ENCODE measurements at regions not wholly inside any gene's neighbourhood (a gene's known extent, or its start where the extent isn't known, plus 50 kb on each side); places are given as distances from the start of the nearest gene placed in this dataset.

DNA sequence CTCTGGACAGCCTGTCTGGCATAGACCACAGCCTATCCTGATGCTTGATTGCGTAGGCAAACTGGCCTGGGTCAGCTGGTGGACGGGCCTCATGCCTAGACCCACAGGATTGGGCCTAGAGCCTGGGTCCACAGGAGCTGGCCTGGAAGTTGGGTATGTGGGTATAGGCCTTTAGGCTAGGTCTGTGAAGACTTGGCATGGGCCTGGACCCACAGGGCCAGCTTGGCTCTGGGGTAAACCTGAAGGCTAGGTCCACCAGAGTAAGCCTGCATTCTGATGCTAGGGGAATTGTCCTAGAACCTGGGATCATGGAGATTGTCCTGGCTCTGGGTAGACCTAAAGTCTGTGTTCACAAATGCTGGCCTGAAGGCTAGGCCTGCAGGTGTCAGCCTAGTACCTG is 1293.7 kb downstream of the CNTNAP5 start:
- H3K4me2 ChIP-seq (replicated peaks; ENCODE audit: extremely low read depth, low read length, poor library complexity, severe bottlenecking), result no peak overlapping the region
- no peak overlapping the region for H3K27ac ChIP-seq (ENCODE audit: low read depth in 1 of 2, low read length in 2 of 2)
- no peak for DNase-seq
- no peaks in the 10 kb centered on the region for H3K36me3 ChIP-seq (replicated peaks in 1 of 2; ENCODE audit: control insufficient read depth in 1 of 2, insufficient read depth in 2 of 2, low read length in 2 of 2)
- no peak overlapping the region for H3K9ac ChIP-seq (ENCODE audit: insufficient read depth, low read length, poor library complexity, severe bottlenecking)
- H3K27me3 Mint-ChIP-seq (ENCODE audit: low read depth in 3 of 3), result peaks cover 0 to 1% (median 0%) of the 10 kb centered on the region in 3 donors
- no peaks in the 10 kb centered on the region for H3K36me3 Mint-ChIP-seq
- H3K27ac Mint-ChIP-seq, result no peak overlapping the region
- H3K9me3 Mint-ChIP-seq, result peaks cover 0 to 12% (median 6%) of the 10 kb centered on the region in 7 donors
- H3K27me3 ChIP-seq (ENCODE audit: control insufficient read depth in 2 of 2, insufficient read depth in 2 of 2, low read length in 2 of 2), result no peaks in the 10 kb centered on the region
- no peak overlapping the region for H3K4me3 Mint-ChIP-seq
- intact Hi-C loops (cut with micrococcal nuclease), result no loop called here
- WGBS (ENCODE audit: insufficient coverage), result 100% methylated on average over 2 of the region's 2 CpGs
- H4K20me1 ChIP-seq (ENCODE audit: insufficient read depth, low read length), result no peaks in the 10 kb centered on the region
- H3K4me1 Mint-ChIP-seq, result no peaks in the 10 kb centered on the region
- no peak overlapping the region for H3K4me3 ChIP-seq (replicated peaks in 1 of 3; ENCODE audit: low read depth in 2 of 3, low read length in 3 of 3)
- H3K4me1 ChIP-seq (ENCODE audit: control insufficient read depth in 1 of 2, insufficient read depth in 2 of 2, low read length in 2 of 2), result no peaks in the 10 kb centered on the region
- H3K79me2 ChIP-seq (ENCODE audit: insufficient read depth, low read length), result no peaks in the 10 kb centered on the region
- TF ChIP-seq, protein P1, sequence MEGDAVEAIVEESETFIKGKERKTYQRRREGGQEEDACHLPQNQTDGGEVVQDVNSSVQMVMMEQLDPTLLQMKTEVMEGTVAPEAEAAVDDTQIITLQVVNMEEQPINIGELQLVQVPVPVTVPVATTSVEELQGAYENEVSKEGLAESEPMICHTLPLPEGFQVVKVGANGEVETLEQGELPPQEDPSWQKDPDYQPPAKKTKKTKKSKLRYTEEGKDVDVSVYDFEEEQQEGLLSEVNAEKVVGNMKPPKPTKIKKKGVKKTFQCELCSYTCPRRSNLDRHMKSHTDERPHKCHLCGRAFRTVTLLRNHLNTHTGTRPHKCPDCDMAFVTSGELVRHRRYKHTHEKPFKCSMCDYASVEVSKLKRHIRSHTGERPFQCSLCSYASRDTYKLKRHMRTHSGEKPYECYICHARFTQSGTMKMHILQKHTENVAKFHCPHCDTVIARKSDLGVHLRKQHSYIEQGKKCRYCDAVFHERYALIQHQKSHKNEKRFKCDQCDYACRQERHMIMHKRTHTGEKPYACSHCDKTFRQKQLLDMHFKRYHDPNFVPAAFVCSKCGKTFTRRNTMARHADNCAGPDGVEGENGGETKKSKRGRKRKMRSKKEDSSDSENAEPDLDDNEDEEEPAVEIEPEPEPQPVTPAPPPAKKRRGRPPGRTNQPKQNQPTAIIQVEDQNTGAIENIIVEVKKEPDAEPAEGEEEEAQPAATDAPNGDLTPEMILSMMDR (IDR thresholded peaks at IDR 0.05), result no peak
- H3K9me3 ChIP-seq (replicated peaks in 1 of 2; ENCODE audit: control insufficient read depth in 1 of 2, insufficient read depth in 1 of 2, low read length in 2 of 2), result peaks cover 10 to 17% of the 10 kb centered on the region in 2 donors
- H2AFZ ChIP-seq (ENCODE audit: insufficient read depth, low read depth, low read length, poor library complexity, severe bottlenecking), result no peak overlapping the region

DNA sequence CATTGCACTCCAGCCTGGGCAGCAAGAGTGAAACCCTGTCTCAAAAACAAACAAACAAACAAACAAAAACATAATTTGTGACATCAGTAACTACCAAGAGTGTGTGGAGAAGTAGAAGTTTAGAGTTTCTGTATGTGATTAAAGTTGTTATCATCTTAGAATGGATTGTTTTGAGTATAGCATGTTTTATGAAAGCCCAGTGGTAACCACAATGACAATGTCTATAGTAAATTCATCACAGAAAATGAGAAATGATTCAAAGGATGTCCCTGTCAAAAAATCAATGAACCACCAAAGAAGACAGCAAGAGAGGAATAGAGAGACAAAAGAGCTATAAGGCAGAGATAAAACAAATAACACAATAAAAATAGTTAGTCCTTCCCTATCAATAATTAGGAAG is 1299.2 kb downstream of the CNTNAP5 start:
- H3K4me1 ChIP-seq (ENCODE audit: control insufficient read depth in 1 of 2, insufficient read depth in 2 of 2, low read length in 2 of 2), result no peaks in the 10 kb centered on the region
- no peak for DNase-seq
- H3K36me3 Mint-ChIP-seq, result no peaks in the 10 kb centered on the region
- H3K4me2 ChIP-seq (replicated peaks; ENCODE audit: extremely low read depth, low read length, poor library complexity, severe bottlenecking), result no peak overlapping the region
- peaks cover 0 to 3% (median 0%) of the 10 kb centered on the region in 3 donors for H3K27me3 Mint-ChIP-seq (ENCODE audit: low read depth in 3 of 3)
- no peak overlapping the region for H3K27ac Mint-ChIP-seq
- H3K36me3 ChIP-seq (replicated peaks in 1 of 2; ENCODE audit: control insufficient read depth in 1 of 2, insufficient read depth in 2 of 2, low read length in 2 of 2), result no peaks in the 10 kb centered on the region
- TF ChIP-seq, protein P1 (IDR thresholded peaks at IDR 0.05), result no peak
- no peak overlapping the region for H3K4me3 ChIP-seq (replicated peaks in 1 of 3; ENCODE audit: low read depth in 2 of 3, low read length in 3 of 3)
- no peak overlapping the region for H3K4me3 Mint-ChIP-seq
- no peak overlapping the region for H3K27ac ChIP-seq (ENCODE audit: low read depth in 1 of 2, low read length in 2 of 2)
- no peaks in the 10 kb centered on the region for H4K20me1 ChIP-seq (ENCODE audit: insufficient read depth, low read length)
- intact Hi-C loops (cut with micrococcal nuclease), result no loop called here
- H3K27me3 ChIP-seq (ENCODE audit: control insufficient read depth in 2 of 2, insufficient read depth in 2 of 2, low read length in 2 of 2), result no peaks in the 10 kb centered on the region
- no peaks in the 10 kb centered on the region for H3K79me2 ChIP-seq (ENCODE audit: insufficient read depth, low read length)
- no peak overlapping the region for H2AFZ ChIP-seq (ENCODE audit: insufficient read depth, low read depth, low read length, poor library complexity, severe bottlenecking)
- no peak overlapping the region for H3K9ac ChIP-seq (ENCODE audit: insufficient read depth, low read length, poor library complexity, severe bottlenecking)
- no peaks in the 10 kb centered on the region for H3K4me1 Mint-ChIP-seq
- peaks cover 0 to 7% (median 3%) of the 10 kb centered on the region in 7 donors for H3K9me3 Mint-ChIP-seq
- peaks cover 2 to 5% of the 10 kb centered on the region in 2 donors for H3K9me3 ChIP-seq (replicated peaks in 1 of 2; ENCODE audit: control insufficient read depth in 1 of 2, insufficient read depth in 1 of 2, low read length in 2 of 2)
